ENCODE measurements at regions not wholly inside any gene's neighbourhood (a gene's known extent, or its start where the extent isn't known, plus 50 kb on each side); places are given as distances from the start of the nearest gene placed in this dataset.
"Not testable (repeated sequence)": the region's sequence is repeated elsewhere in the genome, so short reads cannot be mapped to it uniquely, and the experiment has no call there.

DNA sequence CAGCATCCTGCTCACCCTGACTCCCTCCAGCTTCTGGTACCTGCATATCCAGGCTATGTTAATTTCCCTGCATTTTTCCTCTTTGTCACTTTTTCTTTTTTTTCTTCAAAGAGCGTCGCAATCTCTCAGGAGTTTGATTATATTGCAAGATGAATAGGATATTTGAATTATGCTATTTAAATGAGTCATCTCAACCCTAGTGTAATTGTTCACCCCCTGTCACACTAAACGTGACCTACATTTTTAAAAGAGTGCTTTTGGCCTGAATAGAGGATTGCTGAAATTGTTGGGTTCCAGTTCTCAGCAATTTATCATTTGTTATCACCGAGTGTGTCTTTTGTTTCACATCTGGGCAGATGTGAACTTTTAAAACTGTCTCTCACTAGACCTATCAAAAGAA lies 294.7 kb downstream of the SOX2 start:
- DNase-seq (ENCODE audit: low read depth): no peak
- TF ChIP-seq, protein P1, sequence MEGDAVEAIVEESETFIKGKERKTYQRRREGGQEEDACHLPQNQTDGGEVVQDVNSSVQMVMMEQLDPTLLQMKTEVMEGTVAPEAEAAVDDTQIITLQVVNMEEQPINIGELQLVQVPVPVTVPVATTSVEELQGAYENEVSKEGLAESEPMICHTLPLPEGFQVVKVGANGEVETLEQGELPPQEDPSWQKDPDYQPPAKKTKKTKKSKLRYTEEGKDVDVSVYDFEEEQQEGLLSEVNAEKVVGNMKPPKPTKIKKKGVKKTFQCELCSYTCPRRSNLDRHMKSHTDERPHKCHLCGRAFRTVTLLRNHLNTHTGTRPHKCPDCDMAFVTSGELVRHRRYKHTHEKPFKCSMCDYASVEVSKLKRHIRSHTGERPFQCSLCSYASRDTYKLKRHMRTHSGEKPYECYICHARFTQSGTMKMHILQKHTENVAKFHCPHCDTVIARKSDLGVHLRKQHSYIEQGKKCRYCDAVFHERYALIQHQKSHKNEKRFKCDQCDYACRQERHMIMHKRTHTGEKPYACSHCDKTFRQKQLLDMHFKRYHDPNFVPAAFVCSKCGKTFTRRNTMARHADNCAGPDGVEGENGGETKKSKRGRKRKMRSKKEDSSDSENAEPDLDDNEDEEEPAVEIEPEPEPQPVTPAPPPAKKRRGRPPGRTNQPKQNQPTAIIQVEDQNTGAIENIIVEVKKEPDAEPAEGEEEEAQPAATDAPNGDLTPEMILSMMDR (IDR thresholded peaks at IDR 0.05; ENCODE audit: insufficient read depth, low read length): no peak
- H3K4me3 ChIP-seq (ENCODE audit: low read depth, low read length): no peak overlapping the region

DNA sequence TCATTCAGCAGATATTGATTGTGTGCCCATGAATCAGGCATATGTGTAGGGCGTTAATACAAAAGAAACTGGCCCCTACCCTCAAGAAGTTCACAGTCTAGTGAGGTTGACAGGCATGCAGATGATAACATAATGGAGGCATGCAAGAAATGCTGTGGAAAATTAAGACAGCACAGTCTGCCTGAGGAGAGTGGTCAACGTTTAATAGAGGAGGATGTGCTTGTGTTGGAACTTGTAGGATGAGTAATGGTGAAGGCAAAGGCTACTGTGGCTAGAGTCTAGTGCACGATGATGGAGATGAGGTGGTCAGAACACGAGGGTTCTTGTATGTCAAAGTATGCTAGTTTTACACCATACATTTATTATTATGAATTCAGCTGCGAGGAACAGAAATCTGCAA lies 295.7 kb downstream of the SOX2 start:
- TF ChIP-seq, protein P1 (IDR thresholded peaks at IDR 0.05; ENCODE audit: insufficient read depth, low read length): no peak
- no peak overlapping the region for H3K4me3 ChIP-seq (ENCODE audit: low read depth, low read length)
- DNase-seq (ENCODE audit: low read depth): no peak

DNA sequence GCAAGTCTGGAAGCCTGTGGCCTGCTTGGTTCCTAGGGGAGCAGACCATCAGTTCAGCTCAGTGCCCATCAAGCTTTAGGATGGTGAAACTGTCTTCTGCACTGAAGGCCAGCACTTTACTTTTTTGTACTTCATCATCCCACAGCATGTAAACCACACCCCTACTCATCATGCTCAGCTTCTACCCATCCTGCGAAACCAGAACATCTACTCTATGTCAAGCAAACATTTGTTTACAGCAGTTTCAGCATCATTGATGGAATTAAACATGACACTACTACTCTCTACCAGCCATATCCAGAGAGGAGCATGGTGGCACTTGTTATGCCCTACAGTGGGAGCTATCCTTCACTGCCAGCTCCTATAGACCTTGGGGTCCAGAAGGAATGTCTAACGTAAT lies 306.6 kb downstream of the SOX2 start:
- no peak for DNase-seq (ENCODE audit: low read depth)
- no peak overlapping the region for H3K4me3 ChIP-seq (ENCODE audit: low read depth, low read length)
- TF ChIP-seq, protein P1 (IDR thresholded peaks at IDR 0.05; ENCODE audit: insufficient read depth, low read length): no peak

DNA sequence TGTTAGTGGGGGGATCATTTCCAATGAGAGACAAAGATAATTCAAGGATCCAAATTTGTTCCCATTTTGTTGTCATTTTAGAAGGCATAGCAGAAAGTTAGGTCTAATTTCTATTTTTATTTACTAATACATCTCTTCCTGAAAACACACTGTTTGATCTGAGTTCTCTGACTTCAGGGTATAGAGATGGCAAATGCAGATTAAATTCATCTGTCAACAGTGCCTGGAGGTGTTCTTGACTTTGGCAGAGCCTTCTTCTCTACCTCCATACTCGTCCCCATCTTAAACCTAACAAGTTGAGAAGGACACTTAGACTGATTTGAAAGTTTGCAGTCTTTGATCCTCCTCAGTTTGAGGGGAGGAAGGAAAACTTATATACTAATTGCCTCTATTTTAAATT lies 308.2 kb downstream of the SOX2 start:
- TF ChIP-seq, protein P1 (IDR thresholded peaks at IDR 0.05; ENCODE audit: insufficient read depth, low read length): no peak
- no peak overlapping the region for H3K4me3 ChIP-seq (ENCODE audit: low read depth, low read length)
- DNase-seq (ENCODE audit: low read depth): no peak

DNA sequence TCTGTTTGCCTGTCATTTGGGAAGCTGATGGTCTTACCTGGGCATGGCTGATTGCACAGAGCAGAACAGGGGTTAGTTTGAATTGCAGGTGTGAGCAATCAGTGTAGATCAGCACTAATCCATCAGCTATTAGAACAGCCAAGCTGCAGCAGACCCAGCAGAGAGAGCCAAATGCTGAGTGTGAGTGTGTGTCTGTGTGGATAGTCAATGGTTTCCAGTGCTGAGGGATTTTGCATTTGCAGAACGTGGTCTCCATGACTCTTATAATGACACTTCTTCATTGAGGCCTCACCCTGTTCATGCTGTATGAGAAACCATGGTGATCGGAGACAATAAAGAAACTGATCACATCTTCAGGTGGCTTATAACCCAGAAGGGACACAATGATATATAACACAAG lies 312.1 kb downstream of the SOX2 start:
- DNase-seq (ENCODE audit: low read depth): no peak
- TF ChIP-seq, protein P1 (IDR thresholded peaks at IDR 0.05; ENCODE audit: insufficient read depth, low read length): no peak
- no peak overlapping the region for H3K4me3 ChIP-seq (ENCODE audit: low read depth, low read length)

DNA sequence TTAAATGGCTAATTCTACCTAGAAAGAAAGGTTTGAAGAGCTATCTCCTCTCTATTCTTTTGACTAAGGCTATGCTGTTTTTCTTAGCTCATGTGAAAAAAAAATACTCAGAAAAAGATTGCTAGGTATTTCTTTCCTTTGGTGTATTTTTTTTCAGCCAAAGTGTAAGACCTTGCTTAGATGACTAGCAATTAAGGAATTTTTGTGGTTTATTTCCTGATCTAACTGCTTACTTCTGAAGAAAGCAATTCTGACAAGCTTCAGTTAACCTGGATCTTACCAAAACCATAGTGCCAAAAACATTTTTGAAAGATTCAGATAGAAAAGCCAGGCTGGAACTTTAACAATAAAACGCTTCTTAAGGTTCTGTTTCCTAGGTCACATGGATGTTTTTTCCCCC lies 315.6 kb downstream of the SOX2 start:
- no peak for DNase-seq (ENCODE audit: low read depth)
- H3K4me3 ChIP-seq (ENCODE audit: low read depth, low read length): no peak overlapping the region
- TF ChIP-seq, protein P1 (IDR thresholded peaks at IDR 0.05; ENCODE audit: insufficient read depth, low read length): no peak

DNA sequence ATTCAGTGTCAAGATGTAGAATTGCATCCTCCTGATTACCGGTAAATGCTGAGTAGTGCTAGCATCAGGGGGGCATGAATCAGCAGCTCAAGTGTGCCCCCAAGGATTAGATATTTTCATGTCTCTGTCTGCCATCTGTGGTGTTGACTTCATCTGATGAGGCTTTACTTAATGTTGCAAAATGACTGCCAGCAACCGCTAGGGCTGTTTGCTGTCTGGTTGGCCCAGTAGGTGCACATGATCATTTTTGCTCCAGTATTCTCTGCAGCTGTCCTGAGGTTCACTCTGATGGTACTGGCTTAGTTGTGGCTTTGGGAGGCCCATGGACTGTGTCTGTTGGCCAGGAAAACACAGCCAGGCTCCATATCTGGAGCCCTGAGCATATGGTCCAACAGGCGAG lies 316.4 kb downstream of the SOX2 start:
- H3K4me3 ChIP-seq (ENCODE audit: low read depth, low read length): no peak overlapping the region
- no peak for DNase-seq (ENCODE audit: low read depth)
- TF ChIP-seq, protein P1 (IDR thresholded peaks at IDR 0.05; ENCODE audit: insufficient read depth, low read length): no peak

DNA sequence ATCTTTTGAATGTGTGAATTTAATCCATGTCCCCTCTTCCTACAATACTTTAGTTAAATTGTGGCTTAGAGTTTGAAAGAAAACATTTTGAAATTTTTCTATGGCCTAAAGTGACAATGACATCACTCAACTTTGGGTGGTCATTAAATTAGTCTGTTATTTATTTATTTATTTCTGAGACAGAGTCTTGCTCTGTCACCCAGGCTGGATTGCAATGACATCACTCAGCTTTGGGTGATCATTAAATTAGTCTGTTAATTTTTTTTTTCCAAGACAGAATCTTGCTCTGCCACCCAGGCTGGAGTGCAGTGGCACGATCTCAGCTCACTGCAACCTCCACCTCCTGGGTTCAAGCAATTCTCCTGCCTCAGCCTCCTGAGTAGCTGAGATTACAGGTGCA lies 322.5 kb downstream of the SOX2 start:
- H3K4me3 ChIP-seq (ENCODE audit: low read depth, low read length); DNase-seq (ENCODE audit: low read depth): not testable (repeated sequence)

Measured in fibroblast of the aortic adventitia (primary cell).